ENCODE measurements at regions not wholly inside any gene's neighbourhood (a gene's known extent, or its start where the extent isn't known, plus 50 kb on each side); places are given as distances from the start of the nearest gene placed in this dataset.
"Not testable (repeated sequence)": the region's sequence is repeated elsewhere in the genome, so short reads cannot be mapped to it uniquely, and the experiment has no call there.

DNA sequence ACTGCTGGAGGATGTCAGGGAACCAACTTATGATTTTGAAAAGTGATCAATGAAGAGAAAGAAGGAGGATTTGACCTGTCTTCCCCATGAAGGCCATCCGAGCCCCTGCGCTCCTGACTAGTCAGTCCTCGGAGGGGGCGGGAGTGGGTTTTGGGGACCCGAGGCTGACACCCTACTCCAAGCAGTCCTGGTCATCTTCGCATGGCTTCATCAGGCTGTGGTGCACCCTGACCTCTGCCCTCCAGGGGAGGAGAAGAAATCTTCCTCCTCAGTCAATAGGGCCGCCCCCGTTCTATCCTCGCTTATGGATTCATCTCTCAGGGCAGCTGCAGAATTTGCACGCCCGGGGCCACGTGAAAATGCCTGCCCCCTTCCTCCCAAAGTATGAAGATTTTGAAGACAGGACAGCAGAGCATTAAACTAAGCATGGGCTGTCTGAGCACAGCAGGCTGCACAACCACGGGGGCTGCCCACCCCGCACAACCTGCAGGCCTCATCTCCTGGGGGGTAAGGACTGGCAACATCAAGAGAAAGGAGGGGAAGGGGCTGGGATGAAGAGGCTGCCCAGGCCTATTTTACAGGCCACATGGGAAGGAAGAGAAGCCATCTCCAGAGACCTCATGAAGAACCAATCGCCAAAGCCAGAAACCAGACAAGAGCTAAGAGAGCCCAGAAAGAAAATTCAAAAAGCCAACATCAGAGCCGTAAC lies 138.1 kb upstream of the PHACTR3 start:
- DNase-seq, result no peak

DNA sequence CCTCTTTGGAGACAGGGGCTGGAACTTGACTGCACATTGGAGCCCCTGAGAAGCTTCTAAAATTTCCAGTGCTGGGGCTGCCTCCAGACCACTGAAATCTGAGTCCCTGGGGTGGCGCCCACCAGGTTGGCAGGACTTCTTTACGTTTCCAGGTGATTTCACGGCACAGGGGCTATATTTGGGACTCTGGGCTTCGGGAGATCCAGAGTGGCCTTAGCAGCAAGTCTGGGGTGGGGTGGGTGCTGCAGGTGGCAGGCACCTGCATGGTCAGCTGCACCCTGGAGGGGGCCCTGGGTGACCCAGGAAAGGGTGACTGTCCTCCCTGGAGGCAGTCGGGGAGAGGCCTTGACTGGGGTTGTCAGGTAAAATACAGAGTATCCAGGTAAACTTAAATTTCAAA lies 135.5 kb upstream of the PHACTR3 start:
- DNase-seq, result no peak

DNA sequence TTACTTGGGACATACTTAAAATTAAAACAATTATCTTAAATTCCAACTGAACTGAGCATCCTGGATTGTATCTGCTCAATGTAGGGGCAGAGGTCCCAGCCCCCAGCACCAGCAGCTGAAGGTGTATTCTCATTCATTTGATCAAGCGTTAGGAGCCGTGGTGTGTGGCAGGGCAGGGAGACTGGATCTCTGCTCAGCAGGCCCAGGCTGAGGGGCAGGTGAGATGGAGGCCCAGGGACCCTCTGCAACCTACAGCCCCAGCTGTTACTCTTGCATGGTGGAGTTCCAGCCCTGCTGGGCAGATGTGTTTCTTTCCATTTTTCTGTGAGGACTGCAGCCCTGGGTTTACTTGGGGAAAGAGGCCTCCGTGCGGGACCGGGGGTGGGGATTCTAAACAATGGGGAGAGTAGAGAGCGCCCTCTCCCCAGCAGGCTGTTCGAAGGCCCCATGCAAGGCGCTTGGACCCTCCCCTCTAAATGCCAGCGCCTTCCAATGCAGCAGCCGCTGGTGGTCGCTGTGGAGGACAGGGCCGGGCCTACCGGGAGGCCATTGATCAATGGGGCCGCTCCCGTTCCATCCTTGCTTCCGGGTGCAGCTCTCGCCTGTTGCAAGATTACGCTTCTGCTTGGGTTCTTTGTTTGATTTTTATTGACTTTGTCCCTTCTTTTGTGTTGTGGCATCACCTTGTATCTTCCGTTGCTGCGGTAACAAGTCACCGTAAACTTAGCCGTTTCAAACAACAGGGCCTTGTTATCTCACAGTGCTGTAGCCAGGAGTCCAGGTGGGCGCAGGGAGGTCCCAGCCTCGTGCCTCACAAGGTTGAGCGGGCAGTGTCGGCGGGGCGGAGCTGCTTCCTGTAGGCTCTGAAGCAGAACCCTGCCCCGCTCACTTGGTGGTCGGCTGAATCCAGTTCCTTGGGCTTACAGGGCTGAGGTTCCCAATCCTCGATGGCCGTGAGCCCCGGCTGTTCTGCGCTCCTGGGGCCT lies 134.8 kb upstream of the PHACTR3 start:
- no peak for DNase-seq

DNA sequence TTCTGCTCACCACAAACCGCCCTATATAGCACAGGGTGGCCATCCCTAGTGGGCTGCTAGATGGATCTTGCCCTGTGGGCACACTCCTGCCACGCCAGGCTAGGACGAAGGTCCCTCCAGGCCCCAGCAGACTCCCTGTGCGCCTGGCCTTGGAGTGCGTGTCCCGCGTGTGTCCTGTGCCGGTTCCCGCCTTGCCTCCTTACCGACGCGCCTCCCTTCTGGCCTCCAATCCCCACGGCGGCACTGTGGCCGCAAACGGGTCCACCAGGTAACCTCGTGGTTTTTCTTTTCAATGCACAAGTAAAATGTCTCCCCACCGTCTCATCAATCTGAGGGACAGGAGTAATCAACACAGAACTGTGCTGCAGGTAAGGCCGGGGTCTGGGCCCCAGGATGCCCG lies 133.8 kb upstream of the PHACTR3 start:
- no peak for DNase-seq

DNA sequence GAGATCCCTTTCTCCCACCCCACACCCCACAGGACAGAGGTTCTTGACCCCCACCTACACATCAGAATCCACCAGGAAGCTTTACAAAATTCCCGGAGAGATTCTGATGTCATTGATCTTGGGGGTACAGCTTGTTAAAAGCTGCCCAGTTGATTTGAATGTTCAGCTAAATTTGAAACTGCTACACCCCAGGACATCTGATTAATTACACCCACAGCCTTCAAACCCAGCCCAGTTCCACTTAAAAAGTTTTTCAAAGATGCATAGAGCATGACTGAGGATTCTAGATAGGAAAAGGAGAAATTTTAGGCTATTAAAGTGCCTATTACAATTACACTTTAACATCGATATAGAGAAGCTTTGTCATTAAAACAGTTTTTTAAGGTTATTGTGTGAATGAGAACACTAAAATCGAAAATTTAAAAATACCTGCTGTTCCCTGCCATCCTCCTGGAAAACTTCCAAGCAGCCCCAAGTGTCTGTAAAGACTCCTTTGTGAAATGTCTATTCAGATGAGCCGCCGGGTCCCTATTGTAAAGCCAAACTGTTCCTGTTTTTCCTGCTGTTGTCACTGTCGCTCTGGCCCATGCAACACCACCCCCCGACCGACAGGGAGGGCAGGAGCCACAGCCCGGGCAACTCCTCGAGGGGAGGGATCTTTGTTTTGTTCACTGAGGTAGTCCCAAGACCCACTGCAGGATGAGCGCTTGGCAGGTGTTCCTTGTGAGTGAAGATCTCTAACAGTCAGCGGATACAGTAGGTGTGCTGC lies 132.5 kb upstream of the PHACTR3 start:
- DNase-seq, result no peak

DNA sequence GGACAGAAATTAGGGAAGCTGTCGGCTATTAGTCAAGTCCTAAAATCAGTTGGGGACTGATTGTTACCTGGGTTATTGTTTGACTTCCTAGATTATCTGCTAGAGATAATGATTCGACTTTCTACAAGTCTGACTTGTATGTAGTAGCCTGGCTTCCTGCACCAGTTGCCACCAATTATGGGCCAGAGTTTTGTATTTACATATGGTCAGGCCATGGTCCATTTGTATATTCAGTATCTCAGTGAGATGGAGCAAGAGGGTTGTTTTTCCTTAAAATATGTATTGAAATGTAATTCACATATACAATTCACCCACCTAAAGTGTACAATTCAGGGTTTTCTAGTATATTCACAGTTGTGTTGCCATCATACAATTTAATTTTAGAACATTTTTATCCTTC lies 130.6 kb upstream of the PHACTR3 start:
- DNase-seq, result no peak

DNA sequence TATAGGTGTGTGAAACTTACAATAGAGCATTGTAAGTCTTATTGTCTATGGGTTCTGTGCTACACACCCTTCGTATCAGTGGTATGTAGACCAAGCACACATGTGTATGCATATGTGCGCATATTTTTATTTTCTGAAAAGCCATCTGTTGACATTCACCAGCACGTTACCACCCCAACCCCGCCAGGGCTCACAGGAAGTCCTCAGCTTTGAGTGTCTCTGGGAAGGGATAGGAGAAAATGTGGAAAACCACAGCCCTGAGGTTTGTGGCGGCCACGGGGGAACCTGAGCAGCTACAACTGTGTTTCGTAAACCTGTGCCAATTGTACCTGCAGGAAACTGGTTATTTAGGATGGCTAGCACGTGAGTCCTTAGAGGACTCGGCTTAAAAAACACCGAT lies 123.3 kb upstream of the PHACTR3 start:
- DNase-seq, result no peak

DNA sequence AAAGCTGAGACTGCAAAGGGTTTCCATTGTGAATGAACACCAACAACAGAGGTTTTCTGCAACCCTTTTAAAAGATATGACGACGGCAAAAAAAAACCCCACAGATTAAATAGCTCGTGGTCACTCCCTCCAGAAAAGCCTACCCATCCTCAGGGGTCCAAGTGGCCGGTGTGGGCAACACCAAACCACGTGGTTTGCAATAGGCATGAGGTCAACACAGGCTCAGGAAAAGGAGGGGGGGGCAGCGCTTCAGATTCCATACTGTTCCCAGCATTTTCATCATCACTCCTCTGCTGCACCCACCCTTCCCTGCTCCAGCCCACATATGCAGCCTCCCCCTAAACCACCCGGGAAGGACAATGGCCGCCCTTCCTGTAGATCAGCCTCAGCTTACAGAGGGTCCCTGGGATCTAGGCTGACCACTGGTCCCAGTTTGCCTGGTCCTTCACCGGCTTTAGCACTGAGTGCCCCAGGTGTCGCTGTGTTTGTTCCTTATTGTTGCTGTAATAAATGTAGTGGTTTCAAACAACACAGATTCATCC lies 122.8 kb upstream of the PHACTR3 start:
- DNase-seq, result no peak

DNA sequence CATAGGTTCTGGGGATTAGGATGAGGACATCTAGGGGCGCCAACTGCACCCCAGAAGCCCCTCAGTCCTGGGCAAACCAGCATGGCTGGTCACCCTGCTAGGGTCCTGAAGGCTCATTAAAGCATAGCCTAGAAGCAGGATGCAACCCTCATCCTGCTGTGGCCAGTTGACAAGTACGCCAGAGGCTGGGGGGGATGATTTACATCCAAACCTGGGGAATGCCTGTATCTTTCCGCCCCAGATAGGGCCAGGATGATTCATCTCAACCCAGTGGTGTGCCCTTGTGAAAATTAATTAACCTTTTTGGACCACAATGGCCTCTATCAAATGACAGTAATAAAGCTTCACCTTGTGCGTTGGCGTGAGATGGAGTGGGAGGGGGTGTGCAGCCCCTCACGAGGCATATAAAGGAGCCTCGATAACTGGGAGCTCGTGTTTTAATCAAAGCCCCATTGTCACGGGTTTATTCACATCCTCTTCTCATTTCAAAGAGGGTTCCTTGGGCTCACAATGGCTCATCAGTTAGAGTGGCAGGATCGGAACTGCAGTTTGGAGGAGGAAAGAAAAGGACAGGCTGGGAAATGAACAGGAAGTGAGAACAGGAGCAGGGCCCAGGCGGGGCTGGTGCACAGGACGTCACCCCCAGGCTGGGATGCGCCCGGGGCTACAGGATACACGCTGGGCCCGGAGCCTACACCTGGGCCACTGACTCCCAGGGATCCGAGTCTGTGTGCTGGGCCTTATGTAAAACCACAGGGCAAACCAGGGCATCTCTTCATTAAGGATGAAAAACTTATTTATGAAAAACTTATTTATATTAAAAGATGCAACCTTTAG lies 121.8 kb upstream of the PHACTR3 start:
- no peak for DNase-seq

DNA sequence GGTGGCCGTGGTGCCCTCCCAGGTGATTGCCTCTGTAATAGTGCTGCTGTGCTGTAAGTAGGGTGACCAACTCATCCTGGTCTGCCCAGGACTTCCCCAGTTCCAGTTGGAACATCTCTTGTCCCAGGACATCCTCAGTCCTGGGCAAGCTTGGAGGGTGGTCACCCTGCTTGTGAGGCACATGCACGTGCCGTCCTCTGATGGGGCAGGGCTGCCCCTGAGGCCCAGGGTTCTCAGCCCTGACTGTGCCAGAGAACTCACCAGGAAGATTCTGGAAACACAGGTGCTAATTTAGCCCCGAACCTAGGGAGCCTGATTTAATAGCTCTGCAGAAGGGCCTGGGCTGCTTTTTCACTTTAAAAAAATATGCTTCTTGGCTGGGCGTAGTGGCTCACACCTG lies 120.9 kb upstream of the PHACTR3 start:
- no peak for DNase-seq

DNA sequence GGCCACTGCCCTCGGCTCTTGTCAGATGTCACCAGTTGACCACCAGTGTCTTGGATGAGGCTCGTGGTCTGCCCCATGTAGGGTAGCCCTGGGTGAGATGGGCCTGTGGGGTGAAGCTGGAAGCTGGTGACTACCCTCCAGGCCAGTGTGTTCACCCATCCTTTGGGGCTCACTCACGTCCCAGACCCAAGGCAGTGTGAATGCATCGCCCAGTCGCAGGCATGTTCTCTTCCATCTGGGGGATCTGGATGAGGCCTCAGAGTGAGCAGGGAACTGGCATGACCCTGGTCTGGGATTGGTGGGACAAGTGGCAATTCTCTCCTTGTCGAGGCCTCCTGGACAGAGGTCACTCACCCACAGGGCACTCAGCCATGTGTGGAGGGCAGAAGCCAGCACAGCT lies 120.1 kb upstream of the PHACTR3 start:
- DNase-seq, result no peak

DNA sequence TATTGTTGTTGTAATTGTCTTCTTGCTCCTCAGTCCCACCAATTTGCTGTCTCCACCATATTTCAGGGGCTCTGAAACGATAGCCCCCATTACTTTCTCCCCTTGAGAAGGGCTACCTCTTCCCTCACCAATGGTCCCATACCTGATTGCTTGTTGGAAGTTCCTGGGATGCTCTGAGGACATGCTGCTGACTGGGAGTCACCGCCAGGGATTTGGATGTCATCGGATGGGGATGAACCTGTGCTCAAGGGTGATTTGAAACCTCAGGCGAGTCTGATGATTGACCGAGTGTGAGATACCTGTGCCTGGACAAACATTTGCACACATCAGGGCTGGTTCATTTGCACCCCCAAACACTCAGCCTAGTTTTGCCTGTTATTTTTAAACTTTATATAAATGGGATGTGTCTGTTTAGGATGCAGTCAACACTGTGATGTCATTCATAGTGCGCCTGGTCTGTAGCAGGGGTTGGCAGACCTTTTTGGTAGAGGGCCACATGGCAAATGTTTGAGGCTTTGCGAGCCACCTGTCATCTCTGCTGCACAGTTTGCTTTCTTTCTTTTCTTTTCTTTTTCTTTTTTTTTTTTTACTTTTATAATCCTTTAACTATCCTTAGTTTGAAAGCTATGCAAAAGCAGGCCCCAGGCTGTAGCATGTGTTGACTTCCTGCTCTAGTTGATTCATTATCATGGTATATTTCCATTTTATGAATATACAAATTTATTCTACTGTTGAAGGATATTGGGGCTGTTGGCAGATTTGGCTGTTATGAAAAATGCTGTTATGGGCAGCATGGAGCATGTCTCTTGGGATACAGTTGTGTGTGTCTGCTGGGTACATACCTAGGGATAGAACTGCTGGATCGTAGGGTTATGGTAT lies 118.5 kb upstream of the PHACTR3 start:
- no peak for DNase-seq

DNA sequence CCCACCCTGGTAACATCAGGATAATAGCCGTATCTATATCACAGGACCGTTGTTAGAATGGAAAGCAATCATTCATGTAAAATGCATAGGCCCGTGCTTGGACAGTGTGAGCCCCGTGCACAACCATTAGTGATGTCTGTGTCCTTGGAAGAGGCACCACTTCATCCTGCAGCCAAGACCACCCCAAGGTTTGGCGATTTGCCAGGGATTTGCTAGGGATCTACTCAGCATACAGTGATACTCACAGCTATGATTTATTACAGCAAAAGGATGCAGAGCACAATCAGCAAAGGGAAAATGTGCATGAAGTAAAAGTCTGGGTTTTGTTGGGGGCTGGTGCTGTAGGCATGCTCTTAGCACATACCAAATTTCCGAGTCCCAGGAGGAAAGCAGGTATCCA lies 115.9 kb upstream of the PHACTR3 start:
- DNase-seq, result not testable (repeated sequence)

DNA sequence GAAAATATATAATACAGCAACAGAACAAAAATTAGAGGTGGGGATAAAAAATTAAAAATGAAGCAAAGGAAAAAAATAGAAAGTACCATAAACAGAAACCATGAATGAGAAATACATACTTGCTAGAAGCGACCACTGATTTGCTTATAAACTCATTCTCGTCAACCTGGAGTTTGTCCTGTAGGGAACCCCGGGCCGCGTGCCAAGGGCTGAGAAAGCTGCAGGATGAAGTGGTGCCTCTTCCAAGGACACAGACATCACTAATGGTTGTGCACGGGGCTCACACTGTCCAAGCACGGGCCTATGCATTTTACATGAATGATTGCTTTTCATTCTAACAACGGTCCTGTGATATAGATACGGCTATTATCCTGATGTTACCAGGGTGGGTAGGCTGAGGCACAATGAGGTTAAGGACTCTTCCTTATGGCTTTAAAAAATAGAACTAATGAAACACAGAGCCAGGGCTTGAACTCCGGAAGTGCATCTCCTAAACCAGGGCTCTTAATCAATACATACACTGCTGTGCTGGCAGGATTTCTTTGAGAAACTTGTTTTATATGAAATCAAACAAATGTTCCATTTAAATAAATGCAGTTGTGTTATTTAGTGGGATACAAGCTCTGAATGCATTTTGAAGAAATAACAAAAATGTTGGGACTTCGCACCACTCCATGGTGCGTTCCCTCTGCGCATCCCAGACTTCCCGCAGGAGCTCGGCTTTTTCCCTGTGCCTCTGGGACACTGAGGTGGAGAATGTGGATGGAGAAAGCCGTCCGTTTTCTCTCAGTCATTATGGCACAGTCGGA lies 113.9 kb upstream of the PHACTR3 start:
- DNase-seq, result not testable (repeated sequence)

DNA sequence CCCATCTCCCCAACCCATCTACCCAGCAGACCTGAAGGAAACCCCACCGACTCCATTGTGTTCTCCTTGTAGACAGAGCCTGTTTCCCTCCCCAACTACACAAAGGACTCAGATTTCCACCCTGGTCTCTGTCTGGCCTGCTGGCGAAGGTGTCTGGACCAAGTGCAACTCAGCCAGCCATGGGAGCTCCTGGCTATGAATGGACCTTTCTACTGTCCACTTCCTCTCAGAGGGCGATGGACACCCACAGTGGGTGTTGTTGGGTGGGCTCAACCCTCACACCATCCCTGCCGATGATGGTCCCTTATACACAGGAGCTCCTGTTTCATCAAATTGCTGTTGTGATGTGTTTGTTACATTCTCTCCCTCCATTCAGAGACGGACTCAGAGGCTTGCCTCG lies 112.5 kb upstream of the PHACTR3 start:
- DNase-seq, result no peak

DNA sequence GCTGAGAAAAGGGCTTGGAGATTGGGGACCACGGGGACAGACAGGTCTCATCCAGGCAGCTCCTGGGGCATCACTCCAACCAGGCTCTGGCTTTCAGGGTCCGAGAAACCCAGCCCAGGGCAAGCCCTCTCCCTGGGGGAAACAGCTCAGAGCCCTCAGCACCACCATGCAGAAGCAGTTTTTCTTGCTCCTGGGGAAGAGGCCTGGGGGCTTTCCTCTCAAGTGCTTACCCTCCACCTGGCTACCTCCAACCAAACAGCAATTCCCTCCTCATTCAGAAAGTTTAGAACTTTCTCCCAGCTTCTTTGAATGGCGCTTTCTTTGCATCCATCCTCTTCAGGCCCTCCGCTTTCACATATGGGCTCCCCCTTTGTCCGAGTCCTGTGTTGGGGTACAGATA lies 110.4 kb upstream of the PHACTR3 start:
- DNase-seq, result no peak

DNA sequence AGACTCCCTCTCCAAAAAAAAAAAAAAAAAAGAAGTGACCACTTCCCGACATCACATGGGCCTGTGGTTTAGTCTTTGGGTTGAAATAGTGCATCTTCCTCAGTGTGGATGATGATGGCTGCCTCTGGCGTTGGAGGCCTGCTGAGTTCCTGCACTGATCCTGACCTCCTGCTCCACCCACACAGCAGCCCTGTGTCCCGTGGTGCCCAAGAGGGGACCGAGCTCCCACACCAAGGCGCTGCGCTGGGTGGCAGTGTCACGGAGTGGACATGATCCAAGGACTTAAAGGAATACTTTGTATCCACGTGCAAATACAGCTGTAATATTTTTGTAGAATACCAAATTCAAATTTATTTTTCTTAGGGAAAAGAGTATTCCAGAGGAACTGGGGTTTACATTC lies 109.2 kb upstream of the PHACTR3 start:
- DNase-seq, result no peak

DNA sequence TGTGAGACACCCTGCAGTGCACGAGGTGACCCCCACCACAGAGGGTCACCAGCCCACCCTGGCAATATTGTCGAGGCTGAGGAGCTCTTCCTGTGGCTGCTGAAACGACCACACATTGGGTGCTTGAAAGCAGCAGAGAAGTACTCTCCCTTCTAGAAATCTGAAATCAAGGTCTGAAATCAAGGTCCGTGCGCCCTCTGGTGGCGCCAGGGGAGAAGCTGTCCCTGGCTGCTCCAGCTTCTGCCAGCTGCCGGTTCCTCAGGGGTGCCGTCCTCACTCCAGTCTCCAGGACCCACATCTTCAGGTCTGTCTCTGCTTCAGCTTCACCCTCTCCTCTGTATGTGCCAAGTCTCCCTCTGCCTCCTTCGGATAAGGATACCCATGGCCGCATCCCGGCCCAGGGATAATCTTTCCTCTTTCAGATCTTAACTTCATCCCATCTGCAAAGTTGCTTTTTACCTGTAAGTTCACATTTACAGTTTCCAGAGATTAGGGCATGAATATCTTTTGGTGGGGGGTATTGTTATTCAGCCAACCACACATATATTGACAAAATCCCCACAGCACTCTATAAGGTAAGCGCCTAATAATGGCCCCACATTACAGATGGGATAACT lies 108.3 kb upstream of the PHACTR3 start:
- peak; percentile 21 to 56 for DNase-seq

DNA sequence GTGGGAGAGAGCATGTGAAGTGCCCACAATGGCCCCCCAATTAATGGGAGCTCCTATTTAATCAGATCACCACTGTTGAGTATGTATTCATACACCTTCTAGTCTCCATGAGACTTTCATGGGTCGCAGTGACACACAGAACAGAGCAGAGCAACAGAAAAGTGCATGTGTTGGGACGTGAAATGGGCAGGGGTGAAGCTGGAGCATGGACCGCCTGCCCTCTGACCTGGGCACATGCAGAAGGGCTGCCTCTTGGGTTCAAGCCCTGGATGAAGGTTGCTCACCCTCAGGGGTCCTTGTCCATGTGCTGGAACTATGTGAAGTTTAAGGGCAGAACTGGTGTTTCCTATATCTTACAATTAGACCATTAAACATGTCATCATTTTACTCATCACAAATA lies 106.0 kb upstream of the PHACTR3 start:
- DNase-seq, result no peak

DNA sequence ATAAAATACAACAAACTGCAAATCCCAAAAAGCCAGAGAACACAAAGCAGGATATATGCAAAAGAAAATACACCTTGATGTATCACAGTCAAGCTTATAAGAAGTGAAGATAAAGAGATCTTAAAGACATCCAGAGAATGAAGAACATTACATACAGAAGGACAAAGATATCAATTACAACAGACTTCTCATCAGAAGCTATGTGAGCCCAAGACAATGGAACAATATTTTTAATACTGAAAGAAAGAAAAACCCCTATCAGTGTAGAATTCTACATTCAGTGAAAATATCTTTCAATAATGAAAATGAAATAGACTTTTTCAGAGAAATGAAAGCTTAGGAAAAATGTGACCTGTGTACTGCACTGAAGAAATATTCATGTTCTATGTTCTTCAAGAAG lies 104.5 kb upstream of the PHACTR3 start:
- no peak for DNase-seq

All from NCI-H187 (cell line).